DND-41 (cell line): ENCODE measurements at regions not wholly inside any gene's neighbourhood (a gene's known extent, or its start where the extent isn't known, plus 50 kb on each side); places are given as distances from the start of the nearest gene placed in this dataset.

Source experiments
- CTCF ChIP-seq: IDR thresholded peaks from 2 replicates; pipeline ENCODE4 v1.5.1; 2012; ENCODE audit warnings: borderline replicate concordance, low read length, moderate library complexity, mild to moderate bottlenecking; ENCODE audit not compliant: poor library complexity, severe bottlenecking; ENCODE audit errors: extremely low read depth
- EZH2 ChIP-seq: IDR thresholded peaks from 3 replicates; pipeline ENCODE4 v1.6.1; 2012; ENCODE audit warnings: borderline replicate concordance, low read depth, mild to moderate bottlenecking, moderate library complexity, low read length, inconsistent platforms; ENCODE audit not compliant: severe bottlenecking

- TF ChIP-seq CTCF (no peak), EZH2 (no peak)
These were observed 184.7 kb upstream of the PREP start for GRCh38 chr6:105587349-105588122.
